Stimulated activated CD8-positive, alpha-beta memory T cell treated with anti-CD3 and anti-CD28 coated beads, Interleukin-2, amount 100 ng/mL, for 1 hour (primary cell): ENCODE measurements at regions not wholly inside any gene's neighbourhood (a gene's known extent, or its start where the extent isn't known, plus 50 kb on each side); places are given as distances from the start of the nearest gene placed in this dataset.

ENCODE experiments used
- DNase-seq, 2 donors: peaks; one replicate each; pipeline ENCODE4 v3.0.0-alpha.2; 2020; ENCODE audit warnings: low read depth in 2 of 2

- no peak for DNase-seq
Observed at GRCh38 chr1:2916706-2917105, 104.6 kb upstream of the ACTRT2 start.

- no peak for DNase-seq
Observed at GRCh38 chr1:2917284-2917683, 104.0 kb upstream of the ACTRT2 start.

GRCh38 chr1:2918441-2918840, 102.8 kb upstream of the ACTRT2 start:
- no peak for DNase-seq

- no peak for DNase-seq
Observed at GRCh38 chr1:2919841-2920240, 101.4 kb upstream of the ACTRT2 start.

GRCh38 chr1:2920421-2921015, 100.7 kb upstream of the ACTRT2 start:
- no peak for DNase-seq

- DNase-seq: peak in 1 of 2 donors; percentile 6
Observed at GRCh38 chr1:2921970-2922686, 99.1 kb upstream of the ACTRT2 start.

GRCh38 chr1:2923351-2923750, 97.9 kb upstream of the ACTRT2 start:
- no peak for DNase-seq

- DNase-seq: no peak
Observed at GRCh38 chr1:2925291-2925690, 96.0 kb upstream of the ACTRT2 start.

- DNase-seq: no peak
Observed at GRCh38 chr1:2925918-2926317, 95.3 kb upstream of the ACTRT2 start.

GRCh38 chr1:2926447-2927055, 94.7 kb upstream of the ACTRT2 start:
- no peak for DNase-seq

- no peak for DNase-seq
Observed at GRCh38 chr1:2927393-2928360, 93.6 kb upstream of the ACTRT2 start.

- DNase-seq: no peak
Observed at GRCh38 chr1:2928366-2929325, 92.6 kb upstream of the ACTRT2 start.

- no peak for DNase-seq
Observed at GRCh38 chr1:2929335-2929734, 91.9 kb upstream of the ACTRT2 start.

GRCh38 chr1:2930016-2930815, 91.1 kb upstream of the ACTRT2 start:
- no peak for DNase-seq

- DNase-seq: no peak
Observed at GRCh38 chr1:2930913-2931723, 90.1 kb upstream of the ACTRT2 start.

- DNase-seq: no peak
Observed at GRCh38 chr1:2931724-2932401, 89.4 kb upstream of the ACTRT2 start.

- no peak for DNase-seq
Observed at GRCh38 chr1:2932671-2933350, 88.5 kb upstream of the ACTRT2 start.
